ENCODE measurements at regions not wholly inside any gene's neighbourhood (a gene's known extent, or its start where the extent isn't known, plus 50 kb on each side); places are given as distances from the start of the nearest gene placed in this dataset.

DNA sequence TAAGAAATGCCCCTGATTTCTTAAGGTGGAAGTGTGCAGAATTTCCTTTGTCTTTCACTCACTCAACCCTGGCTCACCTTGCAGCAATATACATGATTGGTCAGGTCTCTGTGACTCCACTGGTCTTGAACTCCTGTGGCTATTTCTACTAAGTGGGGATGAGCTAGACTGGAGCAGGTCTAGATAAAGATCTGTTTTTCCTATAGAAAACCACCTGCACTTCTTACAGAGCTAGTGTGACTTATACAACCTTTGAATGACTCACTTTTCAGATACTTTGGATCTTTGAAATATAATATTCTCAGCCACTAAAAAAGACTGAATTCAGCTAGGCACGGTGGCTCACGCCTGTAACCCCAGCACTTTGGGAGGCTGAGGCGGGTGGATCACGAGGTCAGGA is 98.5 kb upstream of the KCTD1 start:
- TF ChIP-seq, protein P1, sequence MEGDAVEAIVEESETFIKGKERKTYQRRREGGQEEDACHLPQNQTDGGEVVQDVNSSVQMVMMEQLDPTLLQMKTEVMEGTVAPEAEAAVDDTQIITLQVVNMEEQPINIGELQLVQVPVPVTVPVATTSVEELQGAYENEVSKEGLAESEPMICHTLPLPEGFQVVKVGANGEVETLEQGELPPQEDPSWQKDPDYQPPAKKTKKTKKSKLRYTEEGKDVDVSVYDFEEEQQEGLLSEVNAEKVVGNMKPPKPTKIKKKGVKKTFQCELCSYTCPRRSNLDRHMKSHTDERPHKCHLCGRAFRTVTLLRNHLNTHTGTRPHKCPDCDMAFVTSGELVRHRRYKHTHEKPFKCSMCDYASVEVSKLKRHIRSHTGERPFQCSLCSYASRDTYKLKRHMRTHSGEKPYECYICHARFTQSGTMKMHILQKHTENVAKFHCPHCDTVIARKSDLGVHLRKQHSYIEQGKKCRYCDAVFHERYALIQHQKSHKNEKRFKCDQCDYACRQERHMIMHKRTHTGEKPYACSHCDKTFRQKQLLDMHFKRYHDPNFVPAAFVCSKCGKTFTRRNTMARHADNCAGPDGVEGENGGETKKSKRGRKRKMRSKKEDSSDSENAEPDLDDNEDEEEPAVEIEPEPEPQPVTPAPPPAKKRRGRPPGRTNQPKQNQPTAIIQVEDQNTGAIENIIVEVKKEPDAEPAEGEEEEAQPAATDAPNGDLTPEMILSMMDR (conservative IDR thresholded peaks at IDR 0.05; ENCODE audit: low read depth, low read length) = no peak
- no peak for DNase-seq (ENCODE audit: low read depth)
- H3K4me3 ChIP-seq (ENCODE audit: low read depth, low read length) = no peak overlapping the region

DNA sequence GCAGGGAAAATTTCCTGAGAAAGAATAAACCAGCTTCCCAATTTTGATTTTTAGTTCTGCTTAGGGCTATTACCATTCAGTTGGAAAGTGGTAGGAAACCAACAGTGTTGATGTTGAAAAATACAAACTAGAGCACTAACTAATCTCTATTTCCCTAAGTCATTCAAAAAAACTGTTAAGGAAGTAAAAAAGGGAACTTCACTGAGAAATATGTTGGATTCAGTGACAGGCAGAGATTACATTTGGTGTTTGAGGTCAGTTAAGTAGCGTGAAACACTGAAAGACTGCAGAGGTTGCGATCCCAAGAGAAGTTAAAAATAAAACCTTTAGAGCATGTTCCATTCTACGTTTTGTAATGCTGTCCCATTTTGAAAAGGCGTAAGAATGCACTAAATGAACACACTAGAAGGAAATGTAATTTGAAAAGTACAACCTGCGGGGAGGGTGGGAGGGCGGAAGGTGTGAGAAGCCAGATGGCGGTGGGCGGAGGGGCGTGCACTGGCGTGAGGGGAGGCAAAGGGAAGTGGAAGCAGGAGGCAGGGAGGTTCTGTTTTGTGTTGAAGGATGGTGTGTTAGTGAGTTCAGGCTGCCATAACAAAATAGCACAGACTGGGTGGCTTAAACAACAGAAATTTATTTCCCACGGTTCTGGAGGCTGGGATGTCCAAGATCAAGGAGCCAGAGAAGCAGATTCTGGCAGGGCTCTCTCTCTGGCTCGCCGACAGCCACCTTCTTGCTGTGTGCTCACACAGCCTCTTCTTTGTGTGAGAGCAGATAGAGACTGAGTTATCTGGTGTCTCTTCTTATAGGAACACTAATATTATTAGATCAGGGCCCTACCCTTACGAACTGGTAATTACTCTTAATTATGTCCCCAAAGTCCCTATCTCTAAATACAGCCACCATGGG is 94.3 kb upstream of the KCTD1 start:
- no peak for DNase-seq (ENCODE audit: low read depth)
- no peak overlapping the region for H3K4me3 ChIP-seq (ENCODE audit: low read depth, low read length)
- TF ChIP-seq, protein P1 (conservative IDR thresholded peaks at IDR 0.05; ENCODE audit: low read depth, low read length) = no peak

DNA sequence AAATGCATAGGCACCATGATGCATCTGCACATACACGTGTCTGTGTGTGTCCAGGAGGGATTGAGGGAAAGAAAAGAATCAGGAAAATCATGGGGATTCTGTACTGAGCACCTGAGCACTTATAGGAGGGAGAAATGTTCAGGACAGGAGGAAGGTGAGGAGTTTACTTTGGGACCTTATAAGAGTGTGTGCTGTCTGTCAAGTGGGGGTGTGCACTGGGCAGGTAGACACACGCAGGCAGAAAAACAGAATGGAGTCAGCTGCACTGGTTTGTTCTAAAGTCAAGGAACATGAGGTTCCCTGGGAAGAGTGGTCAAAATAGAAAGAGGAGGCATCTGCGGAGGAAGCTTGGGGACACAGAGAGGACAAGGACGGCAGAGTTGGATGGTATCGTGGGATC is 92.2 kb upstream of the KCTD1 start:
- H3K4me3 ChIP-seq (ENCODE audit: low read depth, low read length) = no peak overlapping the region
- DNase-seq (ENCODE audit: low read depth) = no peak
- TF ChIP-seq, protein P1 (conservative IDR thresholded peaks at IDR 0.05; ENCODE audit: low read depth, low read length) = no peak

DNA sequence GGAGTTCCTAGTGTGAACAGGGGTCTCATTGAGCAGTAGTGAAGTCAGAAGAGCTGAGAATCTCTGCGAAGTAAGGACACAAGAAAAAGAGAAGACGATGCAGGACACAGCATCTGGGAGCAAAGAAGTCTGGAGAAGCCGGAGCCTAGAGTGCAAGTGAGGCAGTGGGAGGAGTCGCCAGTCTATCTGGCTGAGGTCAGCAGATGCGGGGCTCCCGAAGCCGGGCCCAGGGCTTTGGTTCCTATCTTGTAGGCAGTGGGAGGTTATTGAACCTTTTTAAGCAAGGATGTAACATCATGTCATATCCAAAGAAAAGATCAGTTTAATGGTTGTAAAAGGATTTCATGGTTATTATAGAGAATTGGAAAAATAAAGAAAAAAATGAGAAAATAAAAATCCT is 90.8 kb upstream of the KCTD1 start:
- H3K4me3 ChIP-seq (ENCODE audit: low read depth, low read length) = no peak overlapping the region
- TF ChIP-seq, protein P1 (conservative IDR thresholded peaks at IDR 0.05; ENCODE audit: low read depth, low read length) = no peak
- no peak for DNase-seq (ENCODE audit: low read depth)

DNA sequence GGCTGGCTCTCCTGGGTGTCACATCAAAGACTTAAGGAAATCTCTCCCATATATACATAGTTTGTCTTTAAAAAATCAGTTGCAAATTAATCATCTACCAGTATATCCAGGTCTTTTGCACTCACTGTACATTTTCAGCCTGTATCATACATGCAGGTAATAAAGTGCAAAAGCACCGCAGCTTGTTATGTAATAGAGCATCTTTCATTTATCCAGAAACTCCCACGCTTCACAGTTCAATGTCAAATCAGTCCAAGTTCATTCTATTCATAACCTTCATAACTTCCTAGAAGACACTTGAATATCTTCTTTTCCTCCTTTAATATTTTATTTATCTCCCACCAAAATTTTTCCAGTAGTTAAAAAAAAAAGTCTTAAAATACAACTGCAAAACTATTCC is 89.6 kb upstream of the KCTD1 start:
- TF ChIP-seq, protein P1 (conservative IDR thresholded peaks at IDR 0.05; ENCODE audit: low read depth, low read length) = no peak
- DNase-seq (ENCODE audit: low read depth) = no peak
- H3K4me3 ChIP-seq (ENCODE audit: low read depth, low read length) = no peak overlapping the region

DNA sequence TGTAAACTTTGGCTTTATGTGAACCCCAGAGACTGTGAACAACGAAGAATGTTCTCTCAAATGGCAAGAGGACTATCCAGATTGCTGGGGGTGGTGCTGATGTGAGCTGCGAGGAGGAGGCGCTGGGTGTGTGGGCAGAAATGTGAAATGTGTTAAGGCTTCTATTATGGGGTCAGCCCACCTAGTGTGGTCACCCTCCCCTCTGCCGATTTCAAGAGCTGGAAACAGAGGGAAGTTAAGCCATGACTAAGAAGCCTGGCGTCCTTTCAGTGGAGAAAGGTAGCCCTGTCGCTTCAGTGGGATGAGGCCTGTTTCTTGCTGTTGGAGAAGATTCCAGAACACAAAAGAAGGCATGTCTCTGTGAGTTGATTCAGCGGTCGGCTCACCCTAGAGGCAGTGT is 89.0 kb upstream of the KCTD1 start:
- TF ChIP-seq, protein P1 (conservative IDR thresholded peaks at IDR 0.05; ENCODE audit: low read depth, low read length) = no peak
- H3K4me3 ChIP-seq (ENCODE audit: low read depth, low read length) = no peak overlapping the region
- DNase-seq (ENCODE audit: low read depth) = no peak

DNA sequence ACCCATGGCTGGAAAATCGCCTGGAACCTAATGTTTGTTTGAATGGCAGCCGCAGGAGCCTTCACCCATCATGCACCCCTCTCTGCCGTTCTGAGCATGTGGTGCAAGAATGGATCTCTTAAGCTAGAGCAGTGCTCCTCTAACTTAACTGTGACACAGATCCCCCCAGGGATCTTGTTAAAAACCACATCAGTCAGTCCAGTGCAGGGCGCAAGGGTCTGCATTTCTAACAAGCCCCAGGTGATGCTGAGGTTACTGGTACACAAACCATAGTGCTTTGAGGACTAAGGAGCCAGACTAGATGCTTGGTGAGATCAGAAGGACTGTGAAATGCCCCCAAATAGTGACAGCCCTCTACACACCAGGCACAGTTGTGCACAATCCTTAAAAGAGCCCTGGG is 87.1 kb upstream of the KCTD1 start:
- TF ChIP-seq, protein P1 (conservative IDR thresholded peaks at IDR 0.05; ENCODE audit: low read depth, low read length) = no peak
- H3K4me3 ChIP-seq (ENCODE audit: low read depth, low read length) = no peak overlapping the region
- DNase-seq (ENCODE audit: low read depth) = no peak

All from epithelial cell of proximal tubule (primary cell).